ENCODE measurements at regions not wholly inside any gene's neighbourhood (a gene's known extent, or its start where the extent isn't known, plus 50 kb on each side); places are given as distances from the start of the nearest gene placed in this dataset.
"Not testable (repeated sequence)": the region's sequence is repeated elsewhere in the genome, so short reads cannot be mapped to it uniquely, and the experiment has no call there.

GRCh38 chr7:121497545-121497944, 101.4 kb upstream of the FAM3C start:
- not testable (repeated sequence) for DNase-seq (ENCODE audit: low read depth)

- no peak for DNase-seq (ENCODE audit: low read depth)
These were observed 98.4 kb upstream of the FAM3C start for GRCh38 chr7:121494516-121494915.

GRCh38 chr7:121493553-121493952, 97.4 kb upstream of the FAM3C start:
- DNase-seq (ENCODE audit: low read depth): no peak

GRCh38 chr7:121490309-121490708, 94.2 kb upstream of the FAM3C start:
- no peak for DNase-seq (ENCODE audit: low read depth)

- no peak for DNase-seq (ENCODE audit: low read depth)
These were observed 93.3 kb upstream of the FAM3C start for GRCh38 chr7:121489440-121489839.

- DNase-seq (ENCODE audit: low read depth): no peak
These were observed 92.1 kb upstream of the FAM3C start for GRCh38 chr7:121488111-121488650.

- DNase-seq (ENCODE audit: low read depth): no peak
These were observed 90.5 kb upstream of the FAM3C start for GRCh38 chr7:121486590-121486989.

- no peak for DNase-seq (ENCODE audit: low read depth)
These were observed 89.5 kb upstream of the FAM3C start for GRCh38 chr7:121485467-121486243.

GRCh38 chr7:121484089-121484763, 88.1 kb upstream of the FAM3C start:
- DNase-seq (ENCODE audit: low read depth): no peak

GRCh38 chr7:121480566-121481335, 84.6 kb upstream of the FAM3C start:
- no peak for DNase-seq (ENCODE audit: low read depth)

- DNase-seq (ENCODE audit: low read depth): no peak
These were observed 84.0 kb upstream of the FAM3C start for GRCh38 chr7:121480058-121480457.

- DNase-seq (ENCODE audit: low read depth): no peak
These were observed 83.4 kb upstream of the FAM3C start for GRCh38 chr7:121479466-121479865.

- DNase-seq (ENCODE audit: low read depth): no peak
These were observed 79.7 kb upstream of the FAM3C start for GRCh38 chr7:121475806-121476205.

GRCh38 chr7:121474301-121474673, 78.2 kb upstream of the FAM3C start:
- no peak for DNase-seq (ENCODE audit: low read depth)

GRCh38 chr7:121473645-121474300, 77.7 kb upstream of the FAM3C start:
- no peak for DNase-seq (ENCODE audit: low read depth)

- DNase-seq (ENCODE audit: low read depth): no peak
These were observed 70.3 kb upstream of the FAM3C start for GRCh38 chr7:121466455-121466854.

GRCh38 chr7:121459148-121459547, 63.0 kb upstream of the FAM3C start:
- DNase-seq (ENCODE audit: low read depth): no peak

GRCh38 chr7:121456785-121457359, 60.8 kb upstream of the FAM3C start:
- DNase-seq (ENCODE audit: low read depth): no peak

- no peak for DNase-seq (ENCODE audit: low read depth)
These were observed 59.9 kb upstream of the FAM3C start for GRCh38 chr7:121456015-121456414.

- no peak for DNase-seq (ENCODE audit: low read depth)
These were observed 56.3 kb upstream of the FAM3C start for GRCh38 chr7:121452389-121452788.

- no peak for DNase-seq (ENCODE audit: low read depth)
These were observed 55.4 kb upstream of the FAM3C start for GRCh38 chr7:121451367-121452094.
